ENCODE measurements at regions not wholly inside any gene's neighbourhood (a gene's known extent, or its start where the extent isn't known, plus 50 kb on each side); places are given as distances from the start of the nearest gene placed in this dataset.

GRCh38 chr1:70685300-70686286 is 274.5 kb downstream of the CTH start:
- TF ChIP-seq CTCF (IDR thresholded peaks at IDR 0.05; ENCODE audit: control insufficient read depth, extremely low read depth, insufficient read depth): peak; percentile 99
- peak; percentile 60 for DNase-seq (ENCODE audit: low read depth)

GRCh38 chr1:70688580-70688979 is 277.5 kb downstream of the CTH start:
- no peak for DNase-seq (ENCODE audit: low read depth)
- no peak overlapping the region for H3K4me3 ChIP-seq (ENCODE audit: low read depth, low read length)
- no peak for TF ChIP-seq CTCF (IDR thresholded peaks at IDR 0.05; ENCODE audit: control insufficient read depth, extremely low read depth, insufficient read depth)

More at GRCh38 chr1:70685300-70686286, 274.5 kb downstream of the CTH start:
- H3K4me3 ChIP-seq (ENCODE audit: low read depth, low read length): no peak overlapping the region

GRCh38 chr1:70706381-70707037 is 295.4 kb downstream of the CTH start:
- DNase-seq (ENCODE audit: low read depth): no peak
- no peak overlapping the region for H3K4me3 ChIP-seq (ENCODE audit: low read depth, low read length)
- no peak for TF ChIP-seq CTCF (IDR thresholded peaks at IDR 0.05; ENCODE audit: control insufficient read depth, extremely low read depth, insufficient read depth)

- DNase-seq (ENCODE audit: low read depth): no peak
- H3K4me3 ChIP-seq (ENCODE audit: low read depth, low read length): no peak overlapping the region
- no peak for TF ChIP-seq CTCF (IDR thresholded peaks at IDR 0.05; ENCODE audit: control insufficient read depth, extremely low read depth, insufficient read depth)
Observed at GRCh38 chr1:70707214-70707613, 296.1 kb downstream of the CTH start.

- TF ChIP-seq CTCF (IDR thresholded peaks at IDR 0.05; ENCODE audit: control insufficient read depth, extremely low read depth, insufficient read depth): peak; percentile 34; the same call in 1 of the 2 replicates
- DNase-seq (ENCODE audit: low read depth): no peak
- no peak overlapping the region for H3K4me3 ChIP-seq (ENCODE audit: low read depth, low read length)
Observed at GRCh38 chr1:70714149-70714548, 303.1 kb downstream of the CTH start.

- TF ChIP-seq CTCF (IDR thresholded peaks at IDR 0.05; ENCODE audit: control insufficient read depth, extremely low read depth, insufficient read depth): no peak
- no peak overlapping the region for H3K4me3 ChIP-seq (ENCODE audit: low read depth, low read length)
- DNase-seq (ENCODE audit: low read depth): no peak
Observed at GRCh38 chr1:70717211-70717610, 306.1 kb downstream of the CTH start.
